HepG2 (cell line): ENCODE measurements at regions not wholly inside any gene's neighbourhood (a gene's known extent, or its start where the extent isn't known, plus 50 kb on each side); places are given as distances from the start of the nearest gene placed in this dataset.

Source experiments
- ATAC-seq: fragments of 200-7000 bp; cut with Tn5 transposase; 3 replicates; pipeline ENCODE4 v1.9.1; 2020; ENCODE audit warnings: mild to moderate bottlenecking, moderate library complexity
- BruUV-seq: library from RNA; stranded (reverse); fragments of 400-500 nt; replicated peaks from 2 replicates; lab custom pipeline; 2021; lab: Mats Ljungman, UMichigan
- CTCF ChIA-PET: fragments of 300-600 bp; formaldehyde crosslinking; extraction: SDS; loops from one replicate; lab custom pipeline; 2021; ENCODE audit warnings: low total read pairs, inconsistent platforms, low intra/inter-chr PET ratio; lab: Yijun Ruan, JAX
- POLR2A ChIA-PET: fragments of 350-600 bp; sonication (Branson Sonifier 250); formaldehyde crosslinking; loops from one replicate; lab custom pipeline; 2020; ENCODE audit warnings: antibody characterized with exemption, inconsistent platforms; lab: Yijun Ruan, JAX
- DNase-seq: peaks from one replicate; pipeline ENCODE4 v3.0.0-alpha.2; 2015; ENCODE audit warnings: low spot score
- FAIRE-seq: peaks from 3 replicates; lab custom pipeline; 2011; peaks lifted over from hg19 to GRCh38; lab: Jason Lieb, UNC
- H2AFZ ChIP-seq: one replicate; pipeline ENCODE4 v1.6.1; 2011; ENCODE audit warnings: low read length, inconsistent platforms
- H3K27ac ChIP-seq: fragments of 300-600 bp; 3 replicates; pipeline ENCODE4 v1.8.0; 2011; ENCODE audit warnings: mixed run types, mild to moderate bottlenecking, mixed read lengths, low read length, inconsistent platforms; ENCODE audit not compliant: insufficient read depth; ENCODE audit errors: extremely low read length
- H3K27me3 ChIP-seq, 2 experiments: fragments of 200-600 bp in 1 of 2; 2 replicates in 1 of 2; 3 replicates in 1 of 2; pipeline versions ENCODE4 v1.6.0 to v1.8.0; 2011; ENCODE audit warnings: low read length in 2 of 2, mild to moderate bottlenecking in 2 of 2, moderate library complexity in 2 of 2, inconsistent platforms in 1 of 2; ENCODE audit not compliant: insufficient read depth in 2 of 2, control insufficient read depth in 1 of 2
- H3K36me3 ChIP-seq, 2 experiments: fragments of 200-600 bp in 1 of 2; replicated peaks in 1 of 2; 2 replicates in 1 of 2; 3 replicates in 1 of 2; pipeline versions ENCODE4 v1.5.1 to v1.8.0; 2011; ENCODE audit warnings: low read length in 2 of 2, inconsistent platforms in 1 of 2; ENCODE audit not compliant: insufficient read depth in 2 of 2, control insufficient read depth in 1 of 2
- H3K4me1 ChIP-seq: 2 replicates; pipeline ENCODE4 v1.5.1; 2012; ENCODE audit warnings: low read length, inconsistent platforms; ENCODE audit not compliant: insufficient read depth
- H3K4me2 ChIP-seq: 2 replicates; pipeline ENCODE4 v1.6.0; 2011; ENCODE audit warnings: low read depth, low read length, inconsistent platforms
- H3K4me3 ChIP-seq, 3 experiments: fragments of 200-600 bp in 1 of 3; sonication (generic), shearing (Covaris generic) in 1 of 3; replicated peaks in 1 of 3; 2 replicates each; pipeline ENCODE4 v1.5.1; 2011 to 2016; ENCODE audit warnings: low read length in 3 of 3, inconsistent platforms in 2 of 3, low read depth in 2 of 3, mild to moderate bottlenecking in 2 of 3, control low read depth in 1 of 3, mixed read lengths in 1 of 3; ENCODE audit not compliant: insufficient read depth in 1 of 3
- H3K79me2 ChIP-seq: one replicate; pipeline ENCODE4 v1.6.1; 2011; ENCODE audit warnings: low read length, inconsistent platforms; ENCODE audit not compliant: insufficient read depth
- H3K9ac ChIP-seq: 2 replicates; pipeline ENCODE4 v1.6.0; 2011; ENCODE audit warnings: mild to moderate bottlenecking, low read depth, low read length, inconsistent platforms; ENCODE audit not compliant: insufficient read depth
- H3K9me3 ChIP-seq: 2 replicates; pipeline ENCODE4 v1.5.1; 2012; ENCODE audit warnings: mild to moderate bottlenecking, low read length
- H4K20me1 ChIP-seq: 2 replicates; pipeline ENCODE4 v1.6.0; 2011; ENCODE audit warnings: inconsistent platforms, mild to moderate bottlenecking, low read length, moderate library complexity; ENCODE audit not compliant: insufficient read depth
- MTA1 ChIP-seq: sonication (generic); formaldehyde crosslinking; IDR thresholded peaks from 2 replicates; pipeline ENCODE4 v1.4.0; 2020; ENCODE audit warnings: missing genetic modification reagents, mild to moderate bottlenecking, borderline replicate concordance
- SMAD1 ChIP-seq: sonication (generic); formaldehyde crosslinking; IDR thresholded peaks from 2 replicates; pipeline ENCODE4 v1.4.0; 2020; ENCODE audit warnings: missing genetic modification reagents, low read depth, mild to moderate bottlenecking, borderline replicate concordance
- ZBTB42 ChIP-seq: sonication (generic); formaldehyde crosslinking; IDR thresholded peaks from 2 replicates; pipeline ENCODE4 v1.5.0; 2020; ENCODE audit warnings: mild to moderate bottlenecking, missing genetic modification reagents
- ZNF549 ChIP-seq: sonication (generic); formaldehyde crosslinking; IDR thresholded peaks from 2 replicates; pipeline ENCODE4 v1.5.0; 2020; ENCODE audit warnings: missing genetic modification reagents
- ZNF563 ChIP-seq: sonication (generic); formaldehyde crosslinking; IDR thresholded peaks from 2 replicates; pipeline ENCODE4 v1.8.0; 2022; ENCODE audit warnings: mild to moderate bottlenecking, moderate library complexity, missing genetic modification reagents
- WGBS: methylation state at CpG from one replicate; pipeline ENCODE4 v1.1.6; 2017; ENCODE audit warnings: low lambda C conversion rate; 5-methylcytosine and 5-hydroxymethylcytosine counted together
- in situ Hi-C: cut with HindIII; loops from 2 replicates; pipeline ENCODE4 v1.10.0; 2017; ENCODE audit warnings: low pct_unique_long_range_greater_than_20kb; ENCODE audit not compliant: extremely low pct_ligation_motif_present
- intact Hi-C: fragments of 100-400 bp; cut with micrococcal nuclease; formaldehyde crosslinking; loops from one replicate; pipeline ENCODE4 v1.10.0; 2022; ENCODE audit not compliant: unreplicated experiment
- TF ChIP-seq, protein P1 (sequence below): sonication (generic); formaldehyde crosslinking; conservative IDR thresholded peaks from 2 replicates; pipeline ENCODE4 v1.5.0; 2020; ENCODE audit warnings: missing genetic modification reagents
- TF ChIP-seq, protein P2 (sequence below): sonication (generic); formaldehyde crosslinking; IDR thresholded peaks from 2 replicates; pipeline ENCODE4 v1.4.0; 2020; ENCODE audit warnings: low read depth, missing genetic modification reagents
- TF ChIP-seq, protein P3 (sequence below): sonication (generic); formaldehyde crosslinking; IDR thresholded peaks from 2 replicates; pipeline ENCODE4 v1.5.0; 2020; ENCODE audit warnings: mild to moderate bottlenecking, missing genetic modification reagents, borderline replicate concordance
- TF ChIP-seq, protein P4 (sequence below): sonication (generic); formaldehyde crosslinking; IDR thresholded peaks from 2 replicates; pipeline ENCODE4 v1.4.0; 2020; ENCODE audit warnings: missing genetic modification reagents

DNA sequence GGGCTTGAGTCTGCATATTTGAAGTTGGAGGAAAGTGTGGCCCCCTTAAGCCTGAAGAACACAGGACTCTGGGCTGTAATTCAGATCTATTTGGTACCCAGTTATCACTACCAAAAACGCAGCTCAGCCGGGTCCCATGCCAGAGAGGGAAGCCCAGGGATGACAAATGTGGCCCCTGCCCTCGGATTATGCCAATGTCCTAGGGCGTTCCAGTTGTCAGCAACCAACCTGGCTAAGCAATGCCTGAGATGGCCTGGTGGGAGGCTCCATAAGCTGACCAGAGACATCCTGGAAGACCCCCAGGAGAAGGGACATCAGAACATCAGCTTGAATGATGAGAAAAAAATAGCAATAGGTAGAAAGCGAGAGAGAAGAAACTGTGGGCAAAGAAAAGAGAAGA lies 79.6 kb upstream of the UQCRFS1 start:
- H3K9me3 ChIP-seq: no peaks in the 10 kb centered on the region
- H3K27ac ChIP-seq: no peak overlapping the region
- no peak for FAIRE-seq
- no peaks in the 10 kb centered on the region for H3K79me2 ChIP-seq
- no peak overlapping the region for H3K9ac ChIP-seq
- TF ChIP-seq SMAD1: no peak
- TF ChIP-seq ZNF563 (CRISPR knock-in tag): no peak
- TF ChIP-seq, protein P1, sequence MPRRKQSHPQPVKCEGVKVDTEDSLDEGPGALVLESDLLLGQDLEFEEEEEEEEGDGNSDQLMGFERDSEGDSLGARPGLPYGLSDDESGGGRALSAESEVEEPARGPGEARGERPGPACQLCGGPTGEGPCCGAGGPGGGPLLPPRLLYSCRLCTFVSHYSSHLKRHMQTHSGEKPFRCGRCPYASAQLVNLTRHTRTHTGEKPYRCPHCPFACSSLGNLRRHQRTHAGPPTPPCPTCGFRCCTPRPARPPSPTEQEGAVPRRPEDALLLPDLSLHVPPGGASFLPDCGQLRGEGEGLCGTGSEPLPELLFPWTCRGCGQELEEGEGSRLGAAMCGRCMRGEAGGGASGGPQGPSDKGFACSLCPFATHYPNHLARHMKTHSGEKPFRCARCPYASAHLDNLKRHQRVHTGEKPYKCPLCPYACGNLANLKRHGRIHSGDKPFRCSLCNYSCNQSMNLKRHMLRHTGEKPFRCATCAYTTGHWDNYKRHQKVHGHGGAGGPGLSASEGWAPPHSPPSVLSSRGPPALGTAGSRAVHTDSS (CRISPR knock-in tag): no peak
- TF ChIP-seq ZBTB42 (CRISPR knock-in tag): no peak
- TF ChIP-seq, protein P2, sequence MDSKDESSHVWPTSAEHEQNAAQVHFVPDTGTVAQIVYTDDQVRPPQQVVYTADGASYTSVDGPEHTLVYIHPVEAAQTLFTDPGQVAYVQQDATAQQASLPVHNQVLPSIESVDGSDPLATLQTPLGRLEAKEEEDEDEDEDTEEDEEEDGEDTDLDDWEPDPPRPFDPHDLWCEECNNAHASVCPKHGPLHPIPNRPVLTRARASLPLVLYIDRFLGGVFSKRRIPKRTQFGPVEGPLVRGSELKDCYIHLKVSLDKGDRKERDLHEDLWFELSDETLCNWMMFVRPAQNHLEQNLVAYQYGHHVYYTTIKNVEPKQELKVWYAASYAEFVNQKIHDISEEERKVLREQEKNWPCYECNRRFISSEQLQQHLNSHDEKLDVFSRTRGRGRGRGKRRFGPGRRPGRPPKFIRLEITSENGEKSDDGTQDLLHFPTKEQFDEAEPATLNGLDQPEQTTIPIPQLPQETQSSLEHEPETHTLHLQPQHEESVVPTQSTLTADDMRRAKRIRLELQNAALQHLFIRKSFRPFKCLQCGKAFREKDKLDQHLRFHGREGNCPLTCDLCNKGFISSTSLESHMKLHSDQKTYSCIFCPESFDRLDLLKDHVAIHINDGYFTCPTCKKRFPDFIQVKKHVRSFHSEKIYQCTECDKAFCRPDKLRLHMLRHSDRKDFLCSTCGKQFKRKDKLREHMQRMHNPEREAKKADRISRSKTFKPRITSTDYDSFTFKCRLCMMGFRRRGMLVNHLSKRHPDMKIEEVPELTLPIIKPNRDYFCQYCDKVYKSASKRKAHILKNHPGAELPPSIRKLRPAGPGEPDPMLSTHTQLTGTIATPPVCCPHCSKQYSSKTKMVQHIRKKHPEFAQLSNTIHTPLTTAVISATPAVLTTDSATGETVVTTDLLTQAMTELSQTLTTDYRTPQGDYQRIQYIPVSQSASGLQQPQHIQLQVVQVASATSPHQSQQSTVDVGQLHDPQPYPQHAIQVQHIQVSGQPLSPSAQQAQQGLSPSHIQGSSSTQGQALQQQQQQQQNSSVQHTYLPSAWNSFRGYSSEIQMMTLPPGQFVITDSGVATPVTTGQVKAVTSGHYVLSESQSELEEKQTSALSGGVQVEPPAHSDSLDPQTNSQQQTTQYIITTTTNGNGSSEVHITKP: no peak
- no peak for TF ChIP-seq MTA1 (CRISPR knock-in tag)
- TF ChIP-seq, protein P3, sequence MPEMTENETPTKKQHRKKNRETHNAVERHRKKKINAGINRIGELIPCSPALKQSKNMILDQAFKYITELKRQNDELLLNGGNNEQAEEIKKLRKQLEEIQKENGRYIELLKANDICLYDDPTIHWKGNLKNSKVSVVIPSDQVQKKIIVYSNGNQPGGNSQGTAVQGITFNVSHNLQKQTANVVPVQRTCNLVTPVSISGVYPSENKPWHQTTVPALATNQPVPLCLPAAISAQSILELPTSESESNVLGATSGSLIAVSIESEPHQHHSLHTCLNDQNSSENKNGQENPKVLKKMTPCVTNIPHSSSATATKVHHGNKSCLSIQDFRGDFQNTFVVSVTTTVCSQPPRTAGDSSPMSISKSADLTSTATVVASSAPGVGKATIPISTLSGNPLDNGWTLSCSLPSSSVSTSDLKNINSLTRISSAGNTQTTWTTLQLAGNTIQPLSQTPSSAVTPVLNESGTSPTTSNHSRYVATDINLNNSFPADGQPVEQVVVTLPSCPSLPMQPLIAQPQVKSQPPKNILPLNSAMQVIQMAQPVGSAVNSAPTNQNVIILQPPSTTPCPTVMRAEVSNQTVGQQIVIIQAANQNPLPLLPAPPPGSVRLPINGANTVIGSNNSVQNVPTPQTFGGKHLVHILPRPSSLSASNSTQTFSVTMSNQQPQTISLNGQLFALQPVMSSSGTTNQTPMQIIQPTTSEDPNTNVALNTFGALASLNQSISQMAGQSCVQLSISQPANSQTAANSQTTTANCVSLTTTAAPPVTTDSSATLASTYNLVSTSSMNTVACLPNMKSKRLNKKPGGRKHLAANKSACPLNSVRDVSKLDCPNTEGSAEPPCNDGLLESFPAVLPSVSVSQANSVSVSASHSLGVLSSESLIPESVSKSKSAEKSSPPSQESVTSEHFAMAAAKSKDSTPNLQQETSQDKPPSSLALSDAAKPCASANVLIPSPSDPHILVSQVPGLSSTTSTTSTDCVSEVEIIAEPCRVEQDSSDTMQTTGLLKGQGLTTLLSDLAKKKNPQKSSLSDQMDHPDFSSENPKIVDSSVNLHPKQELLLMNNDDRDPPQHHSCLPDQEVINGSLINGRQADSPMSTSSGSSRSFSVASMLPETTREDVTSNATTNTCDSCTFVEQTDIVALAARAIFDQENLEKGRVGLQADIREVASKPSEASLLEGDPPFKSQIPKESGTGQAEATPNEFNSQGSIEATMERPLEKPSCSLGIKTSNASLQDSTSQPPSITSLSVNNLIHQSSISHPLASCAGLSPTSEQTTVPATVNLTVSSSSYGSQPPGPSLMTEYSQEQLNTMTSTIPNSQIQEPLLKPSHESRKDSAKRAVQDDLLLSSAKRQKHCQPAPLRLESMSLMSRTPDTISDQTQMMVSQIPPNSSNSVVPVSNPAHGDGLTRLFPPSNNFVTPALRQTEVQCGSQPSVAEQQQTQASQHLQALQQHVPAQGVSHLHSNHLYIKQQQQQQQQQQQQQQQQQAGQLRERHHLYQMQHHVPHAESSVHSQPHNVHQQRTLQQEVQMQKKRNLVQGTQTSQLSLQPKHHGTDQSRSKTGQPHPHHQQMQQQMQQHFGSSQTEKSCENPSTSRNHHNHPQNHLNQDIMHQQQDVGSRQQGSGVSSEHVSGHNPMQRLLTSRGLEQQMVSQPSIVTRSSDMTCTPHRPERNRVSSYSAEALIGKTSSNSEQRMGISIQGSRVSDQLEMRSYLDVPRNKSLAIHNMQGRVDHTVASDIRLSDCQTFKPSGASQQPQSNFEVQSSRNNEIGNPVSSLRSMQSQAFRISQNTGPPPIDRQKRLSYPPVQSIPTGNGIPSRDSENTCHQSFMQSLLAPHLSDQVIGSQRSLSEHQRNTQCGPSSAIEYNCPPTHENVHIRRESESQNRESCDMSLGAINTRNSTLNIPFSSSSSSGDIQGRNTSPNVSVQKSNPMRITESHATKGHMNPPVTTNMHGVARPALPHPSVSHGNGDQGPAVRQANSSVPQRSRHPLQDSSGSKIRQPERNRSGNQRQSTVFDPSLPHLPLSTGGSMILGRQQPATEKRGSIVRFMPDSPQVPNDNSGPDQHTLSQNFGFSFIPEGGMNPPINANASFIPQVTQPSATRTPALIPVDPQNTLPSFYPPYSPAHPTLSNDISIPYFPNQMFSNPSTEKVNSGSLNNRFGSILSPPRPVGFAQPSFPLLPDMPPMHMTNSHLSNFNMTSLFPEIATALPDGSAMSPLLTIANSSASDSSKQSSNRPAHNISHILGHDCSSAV (CRISPR knock-in tag): no peak
- TF ChIP-seq ZNF549 (CRISPR knock-in tag): no peak
- TF ChIP-seq, protein P4, sequence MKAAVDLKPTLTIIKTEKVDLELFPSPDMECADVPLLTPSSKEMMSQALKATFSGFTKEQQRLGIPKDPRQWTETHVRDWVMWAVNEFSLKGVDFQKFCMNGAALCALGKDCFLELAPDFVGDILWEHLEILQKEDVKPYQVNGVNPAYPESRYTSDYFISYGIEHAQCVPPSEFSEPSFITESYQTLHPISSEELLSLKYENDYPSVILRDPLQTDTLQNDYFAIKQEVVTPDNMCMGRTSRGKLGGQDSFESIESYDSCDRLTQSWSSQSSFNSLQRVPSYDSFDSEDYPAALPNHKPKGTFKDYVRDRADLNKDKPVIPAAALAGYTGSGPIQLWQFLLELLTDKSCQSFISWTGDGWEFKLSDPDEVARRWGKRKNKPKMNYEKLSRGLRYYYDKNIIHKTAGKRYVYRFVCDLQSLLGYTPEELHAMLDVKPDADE (CRISPR knock-in tag): no peak
- TF ChIP-seq, all 625 proteins: peak for 0
- DNase-seq: no peak
- H2AFZ ChIP-seq: no peak overlapping the region
- H4K20me1 ChIP-seq: no peaks in the 10 kb centered on the region
- CTCF ChIA-PET: no interaction called here
- H3K36me3 ChIP-seq: no peaks in the 10 kb centered on the region
- WGBS: 18% methylated on average over 5 of the region's 5 CpGs
- intact Hi-C loops (no loop called here), in situ Hi-C loops (no loop called here)
- BruUV-seq: no TSS peak
- no peaks in the 10 kb centered on the region for H3K4me1 ChIP-seq
- POLR2A ChIA-PET: no interaction called here
- no peak overlapping the region for H3K4me3 ChIP-seq
- no peaks in the 10 kb centered on the region; a peak in 2 of 5 replicates for H3K27me3 ChIP-seq
- no peak for ATAC-seq
- H3K4me2 ChIP-seq: no peak overlapping the region
